CD4-positive, alpha-beta T cell treated with Interleukin-4 for 4 hours (primary cell): ENCODE measurements at regions not wholly inside any gene's neighbourhood (a gene's known extent, or its start where the extent isn't known, plus 50 kb on each side); places are given as distances from the start of the nearest gene placed in this dataset.

ENCODE experiments used
- DNase-seq: peaks from one replicate; pipeline ENCODE4 v3.0.0-alpha.2; 2020

DNA sequence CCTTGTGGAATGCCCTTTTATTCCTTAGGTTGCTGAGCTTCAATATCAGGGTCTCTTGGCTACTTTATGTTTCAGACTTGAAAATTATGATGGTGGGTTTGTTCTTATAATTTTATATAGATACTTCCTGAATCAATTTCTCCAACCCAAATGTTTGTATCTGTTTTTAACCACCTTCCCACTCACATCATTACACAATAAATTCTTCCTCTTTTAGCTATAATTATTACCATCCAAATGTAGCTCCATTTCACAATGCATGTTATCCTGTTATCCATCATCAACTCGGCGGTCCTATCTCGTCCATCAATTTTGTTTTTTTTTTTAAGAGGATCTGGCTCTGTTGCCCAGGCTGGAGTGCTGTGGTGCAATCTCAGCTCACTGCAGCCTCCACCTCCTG lies 357.6 kb upstream of the ZP4 start:
- DNase-seq: no peak

DNA sequence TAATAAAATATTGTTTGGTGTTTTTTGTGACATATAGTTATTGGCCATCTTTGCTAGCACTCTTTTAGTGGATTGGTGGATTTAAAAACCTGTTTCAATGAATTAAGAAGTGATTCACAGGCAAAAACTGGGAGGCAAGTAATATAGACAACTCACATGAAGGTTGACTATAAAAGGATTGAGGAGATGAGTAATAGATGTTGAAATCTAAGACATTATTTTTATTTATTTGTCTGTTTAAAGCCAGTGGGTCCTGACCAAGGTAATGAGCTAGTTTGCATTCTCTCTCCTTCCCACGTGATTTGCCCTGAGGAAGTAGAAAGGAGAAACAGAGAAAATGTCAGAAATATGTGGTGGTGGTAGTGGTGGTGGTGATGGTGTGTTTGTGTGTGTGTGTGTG lies 351.5 kb upstream of the ZP4 start:
- DNase-seq: no peak

DNA sequence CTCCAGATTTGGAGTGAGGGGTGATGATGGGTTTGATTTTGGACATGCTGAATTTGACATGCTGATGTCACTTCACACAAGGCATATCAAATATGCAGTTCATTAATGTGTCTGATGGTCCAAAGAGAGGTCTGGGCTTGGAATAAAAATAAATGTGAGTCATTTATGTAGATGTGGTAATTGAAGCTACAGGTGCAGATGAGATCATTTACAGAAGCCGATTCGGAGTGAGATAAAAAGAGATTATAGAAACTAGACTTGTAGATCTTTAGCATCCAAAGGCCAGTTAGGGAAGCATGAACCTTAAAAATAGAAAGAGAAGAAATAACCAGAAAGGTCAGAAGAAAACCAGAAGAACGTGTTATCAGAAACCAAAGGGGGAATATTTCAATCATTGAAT lies 350.9 kb upstream of the ZP4 start:
- no peak for DNase-seq

DNA sequence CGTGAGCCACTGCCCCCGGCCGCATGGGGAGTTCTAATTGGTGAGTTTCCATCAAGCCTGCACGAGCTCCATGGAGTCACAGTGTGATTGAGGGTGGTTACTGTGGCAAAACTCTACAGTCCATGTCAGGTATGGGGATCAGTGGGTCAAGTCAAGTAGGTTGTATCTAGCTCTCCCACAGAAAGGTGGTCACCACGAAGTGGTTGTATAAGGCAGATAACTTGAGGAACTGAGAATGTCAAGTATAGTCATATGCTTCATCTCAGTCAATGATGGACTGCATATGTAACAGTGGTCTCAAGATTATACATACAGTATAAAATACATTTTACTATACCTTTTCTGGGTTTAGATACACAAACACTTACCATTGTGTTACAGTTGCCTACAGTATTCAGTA lies 348.6 kb upstream of the ZP4 start:
- DNase-seq: no peak

DNA sequence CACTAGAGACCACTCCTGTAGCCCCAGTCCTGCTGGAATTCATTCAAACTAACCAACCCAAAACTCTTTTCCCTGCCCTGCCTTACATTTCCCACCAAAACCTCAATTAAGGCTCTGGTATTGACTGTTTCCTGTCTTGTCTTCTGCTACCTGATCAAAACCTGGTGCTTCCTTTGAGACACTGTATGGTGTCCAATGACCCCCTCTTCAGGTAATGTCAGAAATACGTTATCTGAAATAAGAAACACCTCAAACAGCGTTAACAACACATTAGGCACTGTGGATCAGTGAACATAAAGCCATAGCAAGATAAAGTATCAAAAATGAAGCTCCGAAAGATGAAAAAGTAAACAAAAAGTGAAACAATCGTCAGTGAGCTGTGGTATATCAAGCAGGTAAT lies 343.2 kb upstream of the ZP4 start:
- no peak for DNase-seq

DNA sequence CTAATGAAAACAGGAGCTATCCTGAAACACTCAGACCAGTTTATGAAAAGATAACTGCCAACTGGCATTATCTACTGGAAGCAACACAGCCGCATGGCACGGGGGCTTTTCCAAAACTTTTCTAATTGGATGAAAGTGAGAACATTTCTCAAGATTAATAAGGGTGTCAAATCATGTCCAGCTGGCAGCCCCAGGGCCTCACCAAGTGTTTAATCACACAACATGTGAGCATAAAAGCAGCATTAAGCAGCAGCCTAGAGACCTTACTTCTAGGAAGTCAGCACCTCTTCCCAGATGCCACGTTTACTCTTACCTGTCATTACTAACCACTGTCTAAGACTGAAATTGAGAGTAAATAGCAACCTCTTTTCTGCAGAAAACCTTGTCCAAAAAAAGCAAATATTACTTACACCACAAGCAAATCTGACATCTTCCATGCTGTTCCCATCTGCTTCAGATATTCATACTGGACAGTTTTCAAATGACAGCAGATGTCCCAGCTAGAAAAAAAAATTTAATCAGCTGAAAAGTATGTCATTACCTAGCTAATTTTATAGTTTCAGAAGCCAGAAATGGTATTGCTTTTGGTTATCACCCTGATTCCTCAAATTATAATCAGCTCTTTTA lies 341.5 kb upstream of the ZP4 start:
- no peak for DNase-seq

DNA sequence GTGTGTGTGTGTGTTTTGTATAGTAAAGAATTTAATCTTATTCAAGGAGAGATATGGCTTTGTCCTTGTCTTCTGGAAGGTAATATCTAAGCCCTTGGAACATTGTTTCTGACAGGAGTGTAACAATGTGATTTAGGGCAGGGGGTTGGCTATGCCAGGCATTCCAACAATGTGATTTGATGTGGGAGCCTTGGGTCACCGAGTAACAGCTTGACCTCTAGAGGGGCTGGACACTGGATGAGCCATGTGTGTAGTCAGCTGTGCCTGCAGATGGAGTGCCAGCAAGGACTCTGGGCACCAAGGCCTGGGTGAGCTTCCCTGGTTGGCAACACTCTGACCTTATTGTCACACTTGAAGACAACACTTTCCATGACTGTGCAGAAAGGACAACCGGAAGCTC lies 336.1 kb upstream of the ZP4 start:
- DNase-seq: no peak

DNA sequence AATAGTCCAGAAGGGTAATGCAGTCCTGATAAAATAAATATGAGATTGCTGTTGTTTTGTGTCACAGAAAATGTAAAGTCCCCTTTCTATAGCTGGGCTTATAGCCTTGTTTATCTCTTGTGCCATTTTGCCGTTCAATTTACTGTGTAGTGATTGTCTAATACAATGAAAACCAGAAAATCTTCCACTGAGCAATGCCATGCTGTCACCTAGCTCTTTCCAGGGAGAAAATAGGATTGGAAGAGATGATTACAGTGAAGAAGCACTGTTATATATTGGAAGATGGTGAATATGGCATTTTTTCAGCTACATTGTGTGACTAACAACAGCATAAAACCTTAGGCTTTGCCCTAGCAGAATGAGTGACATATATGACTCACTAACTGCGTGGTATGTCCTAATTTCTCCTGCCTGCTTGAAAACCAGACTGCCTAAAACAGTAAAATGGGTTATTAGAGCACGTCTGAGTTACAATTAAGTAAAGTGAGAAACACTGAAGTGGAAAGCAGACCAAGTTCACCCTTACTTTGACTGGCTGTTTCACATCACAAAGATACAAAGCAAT lies 332.4 kb upstream of the ZP4 start:
- no peak for DNase-seq

DNA sequence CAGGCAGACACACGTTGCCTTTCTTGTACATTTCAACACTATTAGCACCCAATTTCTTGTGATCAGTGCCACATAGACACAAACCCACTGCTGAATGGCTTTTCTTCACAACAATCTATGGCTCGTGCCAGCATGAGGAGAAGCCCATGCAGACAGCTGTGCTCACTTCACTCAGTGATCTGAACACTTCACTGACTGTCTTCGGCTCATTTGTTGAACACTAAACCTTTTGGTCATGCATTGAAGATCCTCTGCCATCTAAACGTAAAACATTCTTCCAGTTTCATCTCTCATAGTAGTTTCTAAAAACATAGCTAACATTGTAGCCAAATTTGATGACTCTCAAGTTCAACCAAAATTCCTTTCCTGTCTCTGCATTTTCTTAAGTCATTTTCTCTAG lies 331.0 kb upstream of the ZP4 start:
- DNase-seq: no peak

DNA sequence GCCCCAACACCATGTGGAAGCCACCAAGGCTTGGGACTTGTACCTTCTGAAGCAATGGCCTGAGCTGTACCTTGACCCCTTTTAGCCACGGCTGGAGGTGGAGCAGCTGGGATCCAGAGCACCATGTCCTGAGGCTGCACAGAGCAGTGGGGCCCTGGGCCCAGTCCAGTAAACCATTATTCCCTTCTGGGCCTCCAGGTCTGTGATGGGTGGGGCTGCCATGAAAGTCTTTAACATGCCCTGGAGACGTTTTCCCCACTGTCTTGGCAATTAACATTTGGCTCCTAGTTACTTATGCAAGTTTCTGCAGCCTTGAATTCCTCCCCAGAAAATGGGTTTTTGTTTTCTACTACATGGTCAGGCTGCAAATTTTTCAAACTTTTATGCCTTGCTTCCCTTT lies 323.7 kb upstream of the ZP4 start:
- no peak for DNase-seq

DNA sequence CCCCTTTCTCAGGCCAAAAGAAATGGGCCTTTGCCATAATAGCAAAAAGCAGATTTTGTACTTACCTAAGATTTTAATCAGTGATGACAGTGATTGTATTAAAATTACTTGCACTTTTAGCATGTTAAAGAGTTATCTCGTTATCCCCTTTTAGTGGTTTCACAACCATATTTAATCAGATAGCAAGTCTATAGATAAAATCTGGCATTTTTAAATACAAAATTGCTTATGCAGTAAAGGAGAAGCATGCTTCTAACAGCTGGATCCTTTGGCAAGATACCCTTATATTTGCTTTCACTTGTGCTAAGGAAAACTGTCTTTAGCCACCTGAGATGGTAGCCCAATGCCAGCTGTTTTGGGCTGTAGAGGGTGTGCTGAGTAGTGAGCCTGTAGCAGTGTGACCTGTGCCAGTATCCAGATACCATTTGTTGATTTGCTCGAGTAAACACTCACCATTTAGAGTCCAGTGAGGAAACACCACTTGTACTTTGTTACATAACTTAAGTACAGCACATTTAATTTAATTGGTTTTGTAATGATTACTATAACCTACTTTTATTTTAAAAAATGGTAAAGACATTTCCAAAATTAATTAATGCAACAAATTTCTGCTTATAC lies 314.4 kb upstream of the ZP4 start:
- DNase-seq: no peak

DNA sequence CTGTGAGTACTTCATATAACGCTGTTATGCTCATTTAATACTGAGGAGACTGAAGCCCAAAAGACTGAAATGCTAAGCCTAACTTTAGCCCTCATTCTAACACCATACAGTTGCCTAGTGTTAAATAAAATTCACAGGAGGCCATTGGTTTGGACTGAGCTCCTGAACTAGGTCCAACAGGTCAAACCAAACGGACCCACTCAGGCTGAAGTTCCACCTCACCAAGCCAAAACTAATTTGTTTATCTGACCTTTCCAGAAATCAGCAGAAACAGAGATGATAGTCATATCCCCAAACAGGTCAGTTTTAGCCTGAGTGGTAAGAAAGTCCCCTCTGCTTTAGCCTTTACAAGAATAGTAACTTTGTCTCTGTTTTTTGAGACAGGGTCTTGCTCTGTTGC lies 311.3 kb upstream of the ZP4 start:
- no peak for DNase-seq

DNA sequence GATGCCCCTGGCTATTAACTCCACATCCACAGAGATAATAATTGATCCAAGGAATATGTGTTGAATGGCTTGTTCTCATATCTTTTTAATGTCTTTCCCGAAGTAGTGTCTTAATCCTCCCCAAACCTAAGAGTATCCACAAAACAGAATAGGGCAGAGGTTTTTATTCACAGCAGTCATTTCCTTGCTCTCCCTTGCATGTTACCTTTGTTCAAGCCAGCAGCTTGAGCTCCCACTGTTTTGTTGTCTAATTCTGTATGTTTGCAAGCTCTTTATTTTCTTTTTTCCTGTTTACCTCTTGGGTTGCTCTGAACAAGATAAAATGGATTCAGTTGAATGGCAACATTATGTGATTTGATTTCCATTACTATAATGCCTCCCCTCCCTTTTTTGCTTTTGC lies 308.6 kb upstream of the ZP4 start:
- DNase-seq: no peak

DNA sequence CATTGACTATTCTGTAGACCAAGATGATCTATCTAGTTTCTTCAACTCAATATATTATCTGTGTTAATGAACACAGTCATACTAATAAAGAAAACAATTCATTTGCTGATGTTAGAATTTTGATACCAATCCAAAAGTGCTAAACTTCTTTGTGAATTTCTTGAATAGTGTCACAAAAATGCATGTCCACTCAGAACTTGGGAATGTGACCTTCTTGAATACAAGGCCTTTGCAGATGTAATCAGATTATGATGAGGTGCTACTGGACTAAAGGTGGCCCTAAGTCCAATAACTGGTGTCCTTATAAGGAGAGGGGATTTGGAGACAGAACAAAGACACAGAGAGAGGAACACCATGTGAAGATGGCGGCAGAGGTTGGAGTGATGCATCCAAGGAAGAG lies 305.8 kb upstream of the ZP4 start:
- no peak for DNase-seq

DNA sequence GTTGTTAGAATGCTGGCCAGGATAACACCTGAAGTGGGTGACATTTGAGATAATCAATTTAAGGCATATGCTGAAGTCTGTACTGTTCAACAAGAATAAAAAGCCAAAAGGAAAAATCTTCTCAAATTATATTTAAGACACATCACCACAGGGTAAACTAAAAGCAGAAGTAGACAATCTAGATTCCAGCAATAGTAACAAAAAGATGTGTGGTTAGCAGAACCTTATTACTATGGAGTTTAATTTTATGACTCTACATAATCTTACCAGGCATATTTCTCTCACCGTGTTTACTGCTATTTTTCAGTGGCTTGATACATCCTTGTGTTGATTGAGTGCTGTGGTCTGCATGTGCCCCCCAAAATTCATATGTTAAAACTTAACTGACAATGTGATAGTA lies 300.4 kb upstream of the ZP4 start:
- no peak for DNase-seq

DNA sequence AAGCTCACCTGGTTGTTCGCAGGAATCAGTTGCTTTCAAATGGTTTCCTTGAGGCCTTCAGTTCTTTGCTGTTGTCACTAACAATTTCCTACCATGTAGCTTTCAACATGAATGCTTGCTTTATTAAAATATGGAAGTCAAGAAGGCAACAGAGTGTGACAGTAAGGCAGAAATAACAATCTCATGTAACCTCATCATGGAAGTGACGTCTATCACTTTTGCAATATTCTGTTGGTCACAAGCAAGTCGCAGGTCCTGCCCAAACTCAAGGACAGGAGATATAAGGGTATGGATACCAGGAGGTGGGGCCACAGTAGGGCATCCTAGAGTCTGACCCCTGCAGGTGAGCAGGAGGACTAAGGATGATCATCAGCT lies 296.8 kb upstream of the ZP4 start:
- DNase-seq: no peak

DNA sequence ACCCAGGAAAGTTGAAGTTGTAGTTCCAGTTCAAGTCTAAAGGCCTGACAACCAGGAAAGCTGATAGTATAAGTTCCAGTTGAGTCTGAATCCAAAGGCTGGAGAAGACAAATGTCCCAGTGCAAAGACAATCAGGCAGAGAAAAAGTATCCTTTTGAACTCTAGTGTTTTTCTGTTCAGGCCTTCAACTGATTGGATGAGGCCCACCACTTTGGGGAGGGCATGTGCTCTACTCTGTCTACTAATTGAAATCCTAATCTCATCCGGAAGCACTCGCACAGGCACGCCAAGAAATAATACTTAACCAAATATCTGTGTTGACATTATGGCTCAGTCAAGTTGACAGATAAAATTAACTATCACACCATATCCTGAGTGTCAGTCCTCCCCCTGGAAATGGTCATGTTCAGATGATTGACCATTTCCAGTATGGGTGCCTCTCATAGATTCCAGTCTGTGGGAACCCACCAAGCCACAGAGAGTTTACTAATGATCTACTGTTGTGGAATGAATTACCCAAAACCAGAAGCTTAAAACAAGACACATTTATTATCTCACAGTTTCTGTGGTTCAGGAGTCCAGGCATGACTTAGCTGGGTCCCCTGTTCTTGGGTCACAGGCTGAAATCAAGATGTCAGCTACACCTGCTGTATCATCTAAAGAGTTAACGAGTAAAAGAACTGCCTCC lies 296.3 kb upstream of the ZP4 start:
- DNase-seq: no peak

DNA sequence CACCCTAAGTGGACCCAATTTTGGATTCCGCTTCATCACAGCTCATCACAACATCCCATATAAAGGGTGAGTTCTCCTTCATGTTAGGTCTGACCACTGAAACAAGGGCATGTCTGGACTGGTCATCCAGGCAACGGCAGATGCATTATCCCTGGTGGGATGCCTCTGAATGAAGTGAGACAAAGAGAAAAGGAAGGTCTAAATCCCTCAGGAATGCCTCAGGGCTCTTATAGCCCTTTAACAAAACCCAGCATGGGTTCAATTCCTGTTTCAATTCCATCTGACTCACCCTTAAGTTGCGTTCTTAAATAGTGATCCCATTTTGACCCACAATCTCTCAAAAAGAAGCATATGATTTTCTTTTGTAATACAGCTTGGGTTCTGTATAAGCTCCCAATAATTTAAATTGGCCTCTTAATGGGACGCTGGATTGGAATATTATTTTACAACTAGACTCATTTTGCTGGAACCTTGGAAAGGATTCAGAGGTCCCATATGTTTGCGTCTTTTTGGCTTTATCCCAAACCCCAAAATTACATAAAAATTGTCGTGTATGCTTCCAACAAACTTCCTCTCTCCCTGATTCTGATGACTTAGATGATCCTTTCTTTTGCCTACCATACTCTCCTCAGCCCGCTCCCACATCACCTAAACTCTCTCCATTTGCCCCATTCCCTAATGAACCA lies 287.4 kb upstream of the ZP4 start:
- DNase-seq: no peak

DNA sequence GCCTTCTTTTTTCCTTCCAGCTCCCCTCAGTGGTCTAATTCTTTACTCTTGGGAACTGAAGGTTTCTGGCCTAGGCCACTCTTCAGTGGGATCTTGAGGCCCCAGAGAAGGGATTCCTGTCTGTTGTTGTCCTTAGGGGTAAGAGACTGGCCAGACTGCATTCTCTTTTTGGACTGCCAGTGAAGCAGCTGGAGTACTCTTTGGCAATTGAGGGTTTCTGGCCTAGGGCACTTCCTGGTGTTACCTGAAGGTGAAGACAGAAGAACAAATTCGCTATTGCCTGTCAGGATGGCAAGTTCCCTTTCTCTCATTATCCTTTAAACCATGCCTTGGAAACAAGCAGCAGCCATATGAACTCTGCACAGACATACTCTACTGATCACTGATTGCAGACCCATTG lies 286.6 kb upstream of the ZP4 start:
- no peak for DNase-seq

DNA sequence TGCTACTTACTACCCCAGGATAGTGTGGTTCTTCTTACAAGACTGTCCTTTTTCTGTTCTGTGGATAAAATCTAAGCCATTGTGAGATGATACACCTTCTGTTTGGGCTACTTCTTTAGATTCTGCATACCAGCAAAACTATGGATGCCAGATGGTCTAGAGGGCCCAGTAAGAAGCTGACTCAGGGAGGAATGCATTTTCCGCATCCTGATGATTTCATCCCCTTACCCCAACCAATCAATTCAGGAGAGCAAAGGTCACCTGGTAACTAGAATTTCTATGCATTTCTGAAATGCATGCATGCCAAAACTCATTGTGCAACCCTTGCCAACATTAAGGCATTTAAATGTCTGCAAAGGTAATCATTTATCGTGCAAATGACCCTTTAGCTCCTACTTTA lies 285.7 kb upstream of the ZP4 start:
- DNase-seq: no peak

DNA sequence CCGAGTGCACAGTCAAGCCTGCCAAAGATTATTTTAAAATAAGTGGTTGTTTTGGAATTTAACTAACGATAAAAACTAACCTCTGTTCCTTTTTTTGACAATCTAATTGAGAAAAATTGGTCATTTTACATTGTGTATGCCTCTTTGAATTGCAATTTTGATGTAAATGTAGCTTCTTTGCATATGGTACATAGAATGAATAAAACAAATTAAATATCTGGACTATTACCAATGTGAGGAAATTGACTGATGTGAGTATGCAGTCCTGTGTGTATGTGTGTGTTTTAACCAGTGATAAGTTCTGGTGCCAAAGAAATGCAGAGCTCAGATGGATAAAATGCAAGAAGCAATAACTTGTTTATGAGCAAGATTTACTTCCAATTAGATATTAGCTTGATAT lies 281.3 kb upstream of the ZP4 start:
- no peak for DNase-seq

DNA sequence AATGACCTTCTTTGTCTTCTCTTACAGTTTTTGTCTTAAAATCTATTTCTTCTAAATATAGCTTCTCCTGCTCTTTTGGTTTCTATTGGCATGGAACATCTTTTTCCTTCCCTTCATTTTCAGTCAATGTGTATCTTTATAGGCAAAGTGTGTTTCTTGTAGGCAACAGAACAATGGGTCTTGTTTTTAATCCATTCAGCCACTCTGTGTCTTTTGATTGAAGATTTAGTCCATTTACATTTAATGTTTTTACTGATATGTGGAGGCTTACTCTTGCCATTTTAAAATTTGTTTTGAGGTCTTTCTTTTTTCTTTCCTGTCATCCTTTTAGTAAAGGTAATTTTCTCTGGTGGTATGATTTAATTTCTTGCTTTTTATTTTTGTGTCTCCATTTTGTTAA lies 271.2 kb upstream of the ZP4 start:
- DNase-seq: no peak

DNA sequence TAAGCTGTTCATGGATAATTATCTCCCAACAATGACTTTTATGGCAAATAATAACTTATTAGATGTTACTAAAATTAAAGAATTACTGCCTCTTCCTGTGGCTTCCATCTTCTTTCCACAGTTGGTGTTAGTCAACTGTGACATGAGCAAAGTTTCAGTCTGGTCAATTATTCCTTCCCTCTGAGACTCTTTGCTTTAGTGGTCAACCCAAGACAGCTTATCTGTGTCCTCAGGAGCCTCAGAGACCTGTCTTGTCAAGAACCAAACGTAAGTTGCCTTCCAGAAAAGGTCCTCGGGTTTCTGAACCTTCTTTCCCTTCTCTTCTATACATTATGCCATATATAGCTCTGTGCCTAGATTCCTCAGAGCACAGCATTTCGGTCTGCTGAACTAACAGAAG lies 263.2 kb upstream of the ZP4 start:
- DNase-seq: no peak

DNA sequence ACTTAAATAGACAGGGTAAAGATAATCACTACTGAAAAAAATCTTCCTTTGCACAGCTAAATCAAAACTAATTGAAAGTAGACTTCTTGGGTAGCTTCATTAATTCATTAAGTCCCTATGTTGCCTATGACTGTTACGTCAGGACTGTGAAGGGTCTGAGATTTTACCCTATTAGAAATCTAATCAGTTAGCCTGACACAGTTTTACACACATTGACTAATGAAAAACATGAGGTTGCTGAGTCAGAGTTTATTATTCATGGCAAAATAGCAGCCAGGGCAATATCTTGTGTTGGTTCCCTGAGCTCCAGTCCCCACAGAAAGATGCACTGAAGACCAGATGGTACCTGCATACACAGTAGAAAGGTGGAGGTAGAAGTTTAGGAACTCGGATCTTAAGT lies 262.5 kb upstream of the ZP4 start:
- DNase-seq: no peak
